ENCODE measurements at regions not wholly inside any gene's neighbourhood (a gene's known extent, or its start where the extent isn't known, plus 50 kb on each side); places are given as distances from the start of the nearest gene placed in this dataset.

DNA sequence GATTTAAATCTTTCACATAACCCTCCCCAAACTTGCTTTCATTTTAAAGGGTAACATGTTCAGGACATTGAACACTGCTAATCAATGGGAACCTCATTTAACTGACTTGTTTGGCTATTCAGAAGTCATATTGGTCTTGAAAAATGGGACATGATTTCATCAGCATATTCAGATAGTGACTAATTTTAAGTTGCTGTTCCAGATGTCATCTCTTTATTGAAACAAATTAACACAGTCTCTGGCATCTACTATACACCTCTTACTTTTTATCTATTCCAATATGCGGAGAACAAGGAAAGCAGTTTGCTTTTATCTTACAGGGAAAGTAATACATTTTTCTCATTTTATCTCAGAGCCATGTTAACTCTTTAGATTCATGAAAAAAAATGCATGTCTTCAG is 310.1 kb downstream of the S1PR1 start:
- Histone ChIP-seq H3K36me3 (ENCODE audit: insufficient read depth, low read length, poor library complexity, severe bottlenecking) (no peaks in the 10 kb centered on the region), H3K4me3 (ENCODE audit: low read depth, low read length, poor library complexity, severe bottlenecking) (no peak overlapping the region), H3K27me3 (replicated peaks; ENCODE audit: insufficient read depth, low read depth, low read length, poor library complexity) (no peaks in the 10 kb centered on the region), H3K9me3 (ENCODE audit: low read depth, low read length, poor library complexity, severe bottlenecking) (no peaks in the 10 kb centered on the region), H3K27ac (ENCODE audit: low read depth, low read length, poor library complexity, severe bottlenecking) (no peak overlapping the region), H3K4me1 (ENCODE audit: insufficient read depth, low read length, poor library complexity, severe bottlenecking) (no peaks in the 10 kb centered on the region)
- CTCF ChIA-PET, result no interaction called here
- intact Hi-C loops (cut with micrococcal nuclease; ENCODE audit: unreplicated experiment), result no loop called here
- BruUV-seq (replicated peaks), result no TSS peak
- POLR2A ChIA-PET (ENCODE audit: low non-redundant PET), result no interaction called here
- no peak for DNase-seq (ENCODE audit: low spot score)
- TF ChIP-seq EZH2 (IDR thresholded peaks at IDR 0.05; ENCODE audit: borderline replicate concordance, low read depth, low read length, poor library complexity, severe bottlenecking), result no peak
- TF ChIP-seq, protein P1, sequence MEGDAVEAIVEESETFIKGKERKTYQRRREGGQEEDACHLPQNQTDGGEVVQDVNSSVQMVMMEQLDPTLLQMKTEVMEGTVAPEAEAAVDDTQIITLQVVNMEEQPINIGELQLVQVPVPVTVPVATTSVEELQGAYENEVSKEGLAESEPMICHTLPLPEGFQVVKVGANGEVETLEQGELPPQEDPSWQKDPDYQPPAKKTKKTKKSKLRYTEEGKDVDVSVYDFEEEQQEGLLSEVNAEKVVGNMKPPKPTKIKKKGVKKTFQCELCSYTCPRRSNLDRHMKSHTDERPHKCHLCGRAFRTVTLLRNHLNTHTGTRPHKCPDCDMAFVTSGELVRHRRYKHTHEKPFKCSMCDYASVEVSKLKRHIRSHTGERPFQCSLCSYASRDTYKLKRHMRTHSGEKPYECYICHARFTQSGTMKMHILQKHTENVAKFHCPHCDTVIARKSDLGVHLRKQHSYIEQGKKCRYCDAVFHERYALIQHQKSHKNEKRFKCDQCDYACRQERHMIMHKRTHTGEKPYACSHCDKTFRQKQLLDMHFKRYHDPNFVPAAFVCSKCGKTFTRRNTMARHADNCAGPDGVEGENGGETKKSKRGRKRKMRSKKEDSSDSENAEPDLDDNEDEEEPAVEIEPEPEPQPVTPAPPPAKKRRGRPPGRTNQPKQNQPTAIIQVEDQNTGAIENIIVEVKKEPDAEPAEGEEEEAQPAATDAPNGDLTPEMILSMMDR (conservative IDR thresholded peaks at IDR 0.05; ENCODE audit: low read depth, low read length), result no peak

DNA sequence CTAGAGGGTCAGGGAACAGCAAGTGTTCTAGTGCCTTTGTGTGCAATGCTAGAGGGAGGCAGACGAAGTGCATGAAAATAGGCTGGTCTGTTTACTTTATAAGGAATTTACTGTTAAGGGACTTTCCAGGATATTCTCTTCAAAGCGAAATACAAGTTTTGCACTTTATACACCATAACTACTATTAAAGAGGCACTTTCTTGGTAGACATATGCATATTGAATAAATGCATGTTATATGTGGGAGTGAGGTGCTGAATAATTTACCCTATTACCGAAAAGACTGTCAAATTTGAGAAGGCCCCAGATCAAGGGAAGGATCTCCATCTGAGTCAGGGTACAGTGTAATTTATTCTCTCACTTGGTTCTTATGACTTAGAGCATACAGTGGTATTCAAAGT is 310.5 kb downstream of the S1PR1 start:
- Histone ChIP-seq H3K9me3 (ENCODE audit: low read depth, low read length, poor library complexity, severe bottlenecking) (no peaks in the 10 kb centered on the region), H3K4me1 (ENCODE audit: insufficient read depth, low read length, poor library complexity, severe bottlenecking) (no peaks in the 10 kb centered on the region), H3K27me3 (replicated peaks; ENCODE audit: insufficient read depth, low read depth, low read length, poor library complexity) (no peaks in the 10 kb centered on the region), H3K36me3 (ENCODE audit: insufficient read depth, low read length, poor library complexity, severe bottlenecking) (no peaks in the 10 kb centered on the region), H3K27ac (ENCODE audit: low read depth, low read length, poor library complexity, severe bottlenecking) (no peak overlapping the region), H3K4me3 (ENCODE audit: low read depth, low read length, poor library complexity, severe bottlenecking) (no peak overlapping the region)
- intact Hi-C loops (cut with micrococcal nuclease; ENCODE audit: unreplicated experiment), result no loop called here
- POLR2A ChIA-PET (ENCODE audit: low non-redundant PET), result no interaction called here
- no peak for DNase-seq (ENCODE audit: low spot score)
- CTCF ChIA-PET, result no interaction called here
- BruUV-seq (replicated peaks), result no TSS peak
- TF ChIP-seq, protein P1 (conservative IDR thresholded peaks at IDR 0.05; ENCODE audit: low read depth, low read length), result no peak

DNA sequence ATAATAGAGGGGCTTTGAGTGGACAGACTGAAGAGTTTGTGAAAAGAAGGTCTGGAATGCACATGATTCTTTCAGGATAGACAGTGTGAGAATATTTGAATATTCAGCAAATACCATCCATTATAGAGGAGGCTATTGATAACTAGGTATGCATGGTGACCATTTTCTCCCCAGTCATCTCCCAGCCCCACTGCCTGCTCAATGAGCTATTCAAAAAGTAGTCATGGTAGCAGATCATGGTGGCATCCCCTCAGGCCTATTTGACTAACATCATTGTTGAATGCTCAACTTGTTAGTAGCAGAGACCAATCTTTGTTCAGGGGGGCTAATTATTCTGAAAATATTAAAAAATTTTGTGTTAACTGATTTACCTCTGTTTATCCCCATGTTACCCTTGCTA is 311.6 kb downstream of the S1PR1 start:
- intact Hi-C loops (cut with micrococcal nuclease; ENCODE audit: unreplicated experiment), result no loop called here
- Histone ChIP-seq H3K27ac (ENCODE audit: low read depth, low read length, poor library complexity, severe bottlenecking) (no peak overlapping the region), H3K27me3 (replicated peaks; ENCODE audit: insufficient read depth, low read depth, low read length, poor library complexity) (no peaks in the 10 kb centered on the region), H3K4me3 (ENCODE audit: low read depth, low read length, poor library complexity, severe bottlenecking) (no peak overlapping the region), H3K4me1 (ENCODE audit: insufficient read depth, low read length, poor library complexity, severe bottlenecking) (no peaks in the 10 kb centered on the region), H3K9me3 (ENCODE audit: low read depth, low read length, poor library complexity, severe bottlenecking) (no peaks in the 10 kb centered on the region), H3K36me3 (ENCODE audit: insufficient read depth, low read length, poor library complexity, severe bottlenecking) (no peaks in the 10 kb centered on the region)
- TF ChIP-seq EZH2 (IDR thresholded peaks at IDR 0.05; ENCODE audit: borderline replicate concordance, low read depth, low read length, poor library complexity, severe bottlenecking), result no peak
- TF ChIP-seq, protein P1 (conservative IDR thresholded peaks at IDR 0.05; ENCODE audit: low read depth, low read length), result no peak
- no TSS peak for BruUV-seq (replicated peaks)
- CTCF ChIA-PET, result no interaction called here
- no peak for DNase-seq (ENCODE audit: low spot score)
- POLR2A ChIA-PET (ENCODE audit: low non-redundant PET), result no interaction called here
